Epithelial cell of proximal tubule (primary cell): ENCODE measurements at regions not wholly inside any gene's neighbourhood (a gene's known extent, or its start where the extent isn't known, plus 50 kb on each side); places are given as distances from the start of the nearest gene placed in this dataset.
"Not testable (repeated sequence)": the region's sequence is repeated elsewhere in the genome, so short reads cannot be mapped to it uniquely, and the experiment has no call there.

Experiments used
- DNase-seq: peaks from one replicate; pipeline ENCODE4 v3.0.0-alpha.2; 2011; ENCODE audit warnings: low read depth
- H3K4me3 ChIP-seq: 2 replicates; pipeline ENCODE4 v1.5.1; 2011; ENCODE audit warnings: low read depth, mild to moderate bottlenecking, low read length
- TF ChIP-seq, protein P1 (sequence below): conservative IDR thresholded peaks from 2 replicates; pipeline ENCODE4 v1.5.1; 2012; ENCODE audit warnings: low read depth, mild to moderate bottlenecking, low read length

DNA sequence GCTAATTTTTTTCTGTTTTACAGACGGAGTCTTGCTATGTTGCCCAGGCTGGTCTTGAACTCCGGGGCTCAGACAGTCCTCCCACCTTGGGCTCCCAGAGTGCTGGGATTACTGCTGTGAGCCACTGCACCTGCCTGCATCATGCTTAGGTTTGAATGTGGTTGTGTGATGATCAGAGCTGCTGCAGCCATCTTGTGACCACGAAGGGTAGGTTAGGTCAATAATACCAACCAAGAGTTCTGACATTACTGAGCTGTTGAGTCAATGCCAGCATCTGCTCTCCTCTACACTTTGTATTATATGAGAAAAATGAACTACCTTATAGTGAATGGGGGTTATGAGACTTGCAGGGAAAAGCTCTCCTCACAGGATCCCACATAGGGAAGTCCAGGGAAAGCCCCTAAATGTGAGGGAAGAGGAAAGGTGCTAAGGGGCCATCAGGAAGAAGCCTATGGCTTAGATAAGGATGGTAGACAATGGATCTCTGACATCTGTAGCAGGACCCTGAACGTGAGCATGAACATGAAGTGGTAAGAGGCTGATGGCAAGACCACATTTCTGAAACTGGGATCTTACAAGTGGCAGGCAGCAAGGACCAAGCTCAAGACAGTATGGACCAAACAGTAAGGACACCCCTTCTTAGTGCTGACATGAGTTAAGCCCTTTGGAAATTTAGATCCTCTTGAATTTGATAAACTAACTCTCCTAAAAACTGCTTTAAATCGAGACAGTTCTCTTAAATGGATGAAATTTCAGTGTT, 75.7 kb upstream of the ZNF169 start:
- no peak for DNase-seq
- TF ChIP-seq, protein P1, sequence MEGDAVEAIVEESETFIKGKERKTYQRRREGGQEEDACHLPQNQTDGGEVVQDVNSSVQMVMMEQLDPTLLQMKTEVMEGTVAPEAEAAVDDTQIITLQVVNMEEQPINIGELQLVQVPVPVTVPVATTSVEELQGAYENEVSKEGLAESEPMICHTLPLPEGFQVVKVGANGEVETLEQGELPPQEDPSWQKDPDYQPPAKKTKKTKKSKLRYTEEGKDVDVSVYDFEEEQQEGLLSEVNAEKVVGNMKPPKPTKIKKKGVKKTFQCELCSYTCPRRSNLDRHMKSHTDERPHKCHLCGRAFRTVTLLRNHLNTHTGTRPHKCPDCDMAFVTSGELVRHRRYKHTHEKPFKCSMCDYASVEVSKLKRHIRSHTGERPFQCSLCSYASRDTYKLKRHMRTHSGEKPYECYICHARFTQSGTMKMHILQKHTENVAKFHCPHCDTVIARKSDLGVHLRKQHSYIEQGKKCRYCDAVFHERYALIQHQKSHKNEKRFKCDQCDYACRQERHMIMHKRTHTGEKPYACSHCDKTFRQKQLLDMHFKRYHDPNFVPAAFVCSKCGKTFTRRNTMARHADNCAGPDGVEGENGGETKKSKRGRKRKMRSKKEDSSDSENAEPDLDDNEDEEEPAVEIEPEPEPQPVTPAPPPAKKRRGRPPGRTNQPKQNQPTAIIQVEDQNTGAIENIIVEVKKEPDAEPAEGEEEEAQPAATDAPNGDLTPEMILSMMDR, result no peak

DNA sequence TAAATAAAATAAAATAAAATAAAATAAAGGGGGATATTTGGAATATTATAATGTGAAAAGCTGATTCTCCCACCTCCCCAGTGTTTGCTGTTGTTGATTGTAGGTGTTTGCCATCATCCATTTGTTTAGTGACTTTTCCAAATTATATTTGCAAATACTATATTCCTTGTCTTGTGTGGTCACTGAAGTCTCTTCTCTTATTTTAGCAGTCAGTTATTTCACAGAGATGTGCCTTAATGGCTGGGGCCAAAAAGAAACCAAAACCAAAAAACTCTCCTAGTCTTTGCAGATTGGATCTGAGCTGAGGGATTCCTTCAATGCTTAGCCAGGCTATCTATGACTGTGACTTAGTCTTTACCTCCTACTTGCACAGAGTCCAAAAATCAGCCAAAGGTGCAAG, 70.9 kb upstream of the ZNF169 start:
- DNase-seq, result no peak
- TF ChIP-seq, protein P1, result no peak
- H3K4me3 ChIP-seq, result no peak overlapping the region

More for the DNA sequence above, 75.7 kb upstream of the ZNF169 start:
- no peak overlapping the region for H3K4me3 ChIP-seq

DNA sequence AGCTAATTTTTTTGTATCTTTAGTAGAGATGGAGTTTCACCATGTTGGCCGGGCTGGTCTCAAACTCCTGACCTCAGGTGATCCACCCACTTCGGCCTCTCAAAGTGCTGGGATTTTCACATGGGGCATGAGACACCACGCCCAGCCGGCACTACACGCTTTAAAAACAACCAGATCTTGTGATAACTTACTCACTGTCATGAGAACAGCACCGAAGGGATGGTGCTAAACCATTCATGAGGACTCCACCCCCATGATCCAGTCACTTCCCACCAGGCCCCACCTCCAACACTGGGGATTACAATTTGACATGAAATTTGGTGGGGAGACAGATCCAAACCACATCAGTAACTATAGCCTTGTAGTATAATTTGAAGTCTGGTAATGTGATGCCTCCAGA, 67.4 kb upstream of the ZNF169 start:
- H3K4me3 ChIP-seq, DNase-seq: not testable (repeated sequence)

GRCh38 chr9:94198414-94198813, 60.7 kb upstream of the ZNF169 start:
- DNase-seq, result no peak
- no peak overlapping the region for H3K4me3 ChIP-seq
- TF ChIP-seq, protein P1, result no peak

DNA sequence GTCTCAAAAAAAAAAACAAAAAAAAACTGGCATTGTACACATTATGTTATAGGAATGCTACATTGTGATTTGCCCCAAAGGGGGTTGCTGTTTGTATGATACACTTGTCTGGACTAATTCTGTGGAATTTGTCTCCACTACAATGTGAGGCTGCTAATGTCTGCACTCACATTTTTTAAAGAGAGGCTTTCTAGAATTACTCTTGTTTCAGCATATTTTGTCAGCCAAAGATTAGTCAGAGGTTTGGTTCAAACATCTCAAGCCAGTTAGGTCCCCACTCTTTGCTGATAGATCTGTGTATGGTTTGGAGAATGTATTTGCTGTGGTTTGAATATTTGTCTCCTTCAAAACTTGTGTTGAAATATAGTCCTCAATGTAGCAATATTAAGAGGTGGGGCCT, 59.3 kb upstream of the ZNF169 start:
- no peak for DNase-seq
- TF ChIP-seq, protein P1, result no peak
- no peak overlapping the region for H3K4me3 ChIP-seq

DNA sequence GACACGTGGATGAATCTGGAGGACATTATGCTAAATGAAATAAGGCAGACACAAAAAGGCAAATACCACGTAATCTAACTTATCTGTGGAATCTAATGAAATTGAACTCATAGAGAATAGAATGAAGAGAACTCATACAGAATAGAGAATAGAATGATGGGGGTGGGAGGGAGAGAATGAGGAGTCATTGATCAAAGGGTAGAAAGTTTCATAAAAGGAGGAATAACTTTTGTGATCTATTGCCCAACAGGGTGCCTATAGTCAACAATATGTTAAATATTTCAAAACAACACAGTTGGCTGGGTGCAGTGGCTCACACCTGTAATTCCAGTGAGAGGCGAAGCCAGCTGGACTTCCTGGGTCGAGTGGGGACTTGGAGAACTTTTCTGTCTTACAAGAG, 54.9 kb upstream of the ZNF169 start:
- TF ChIP-seq, protein P1, result no peak
- H3K4me3 ChIP-seq, result no peak overlapping the region
- DNase-seq, result no peak

DNA sequence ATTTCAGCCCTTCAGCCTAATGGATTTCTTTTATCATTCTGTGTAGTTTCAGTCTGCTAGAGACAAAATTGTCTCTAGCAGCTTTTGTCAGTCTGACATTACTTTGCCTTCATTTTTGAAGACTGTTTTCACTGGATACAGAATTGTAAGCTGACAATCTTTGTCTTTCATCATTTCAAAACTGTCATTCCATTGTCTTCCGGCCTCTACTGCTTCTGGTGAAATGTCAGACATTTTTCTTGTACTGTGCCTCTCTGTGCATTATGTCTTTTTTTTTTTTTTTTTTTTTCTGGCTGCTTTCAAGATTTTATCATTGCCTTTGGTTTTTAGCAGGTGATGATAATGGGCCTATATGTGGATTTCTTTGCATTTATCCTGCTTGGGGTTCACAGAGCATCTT, 51.3 kb upstream of the ZNF169 start:
- H3K4me3 ChIP-seq, result no peak overlapping the region
- DNase-seq, result no peak
- TF ChIP-seq, protein P1, result no peak
